Stimulated activated CD4-positive, alpha-beta T cell treated with anti-CD3 and anti-CD28 coated beads, Interleukin-4, amount 100 ng/mL, for 1 hour (primary cell): ENCODE measurements at regions not wholly inside any gene's neighbourhood (a gene's known extent, or its start where the extent isn't known, plus 50 kb on each side); places are given as distances from the start of the nearest gene placed in this dataset.

Experiments
- DNase-seq: peaks from one replicate; pipeline ENCODE4 v3.0.0-alpha.2; 2020

DNA sequence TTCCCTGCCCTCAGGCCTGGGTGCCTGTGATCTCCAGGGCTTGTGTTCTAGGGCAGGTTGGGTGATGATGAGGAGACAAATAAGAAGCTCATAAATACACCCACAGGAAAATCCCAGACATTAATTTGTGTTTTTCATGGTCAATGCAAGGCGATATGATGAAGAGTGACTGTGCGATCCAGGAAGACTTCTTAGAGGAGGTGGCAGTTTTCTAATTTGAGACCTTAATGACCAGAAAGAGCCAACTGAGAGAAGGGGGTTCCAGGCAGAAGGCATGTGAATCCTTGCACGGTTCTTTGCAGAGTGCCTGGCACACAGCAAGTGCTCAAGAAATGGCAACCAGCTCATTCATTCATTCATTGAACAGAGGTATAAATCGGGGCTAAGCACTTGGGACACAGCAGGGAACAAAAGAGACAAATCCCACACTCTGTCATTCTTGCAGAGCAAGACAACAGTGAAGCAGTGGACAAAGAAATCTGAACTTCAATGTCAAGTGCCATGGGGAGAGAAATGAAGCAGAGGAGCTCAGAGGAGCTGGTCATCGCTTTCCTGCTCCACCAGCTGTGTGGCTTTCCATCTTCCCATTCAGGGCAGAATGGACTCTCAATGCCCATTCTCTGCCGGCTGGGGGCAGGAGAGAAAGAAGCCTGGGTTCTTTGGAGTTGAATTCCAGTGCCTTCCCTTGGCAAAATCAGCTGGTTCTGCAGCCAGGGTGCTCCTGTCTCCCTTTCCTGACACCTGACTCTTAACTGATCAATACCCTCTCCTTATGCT is 128.3 kb downstream of the AACS start:
- no peak for DNase-seq

DNA sequence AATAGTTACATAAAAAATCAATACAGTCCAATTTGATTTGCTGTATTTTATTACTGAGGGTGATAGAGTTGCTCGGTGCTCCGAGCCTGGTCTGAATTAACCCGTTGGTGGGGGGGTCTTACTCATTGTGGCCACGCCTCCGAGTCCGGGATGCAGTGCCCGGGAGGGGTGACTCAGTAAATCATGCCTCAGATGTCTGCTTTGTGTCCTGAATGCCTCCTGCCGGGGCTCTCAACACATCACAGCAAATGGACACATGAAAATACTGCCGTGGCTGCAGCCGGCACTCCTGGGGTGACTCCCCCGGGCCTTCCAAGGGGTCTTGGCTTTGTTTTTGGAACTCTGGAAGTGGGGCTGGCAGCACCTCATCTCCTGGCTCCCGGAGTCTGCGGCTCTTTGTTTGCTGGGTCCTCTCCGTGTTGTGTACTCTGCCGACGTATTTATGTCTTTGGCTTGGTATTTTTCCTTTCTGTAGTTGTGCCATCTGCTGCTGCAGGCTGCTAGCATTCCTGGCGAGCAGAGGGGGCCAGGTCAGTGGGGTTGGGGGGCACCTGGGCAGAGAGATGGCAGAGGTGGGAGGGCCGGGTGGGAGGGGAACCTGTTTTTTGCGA is 129.0 kb downstream of the AACS start:
- DNase-seq: no peak

DNA sequence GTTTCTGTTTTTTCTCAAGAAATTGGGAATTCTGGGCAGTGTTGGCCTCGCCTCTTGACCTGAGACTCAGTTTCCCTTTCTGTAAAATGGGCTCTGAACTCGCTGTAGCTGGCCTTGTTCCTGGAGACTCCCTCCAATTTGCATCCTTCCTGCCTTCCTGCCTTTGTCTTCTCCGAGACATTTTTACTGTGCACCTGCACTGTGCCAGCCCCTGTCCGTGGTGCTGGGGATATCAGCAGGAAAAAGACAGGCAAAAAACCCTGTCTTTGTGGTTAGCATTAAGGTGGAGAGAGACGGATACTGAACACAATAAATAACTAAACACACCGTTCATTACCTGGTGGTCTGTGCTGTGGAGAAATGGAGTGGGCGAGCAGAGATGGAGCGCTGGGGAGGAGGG is 129.8 kb downstream of the AACS start:
- no peak for DNase-seq

DNA sequence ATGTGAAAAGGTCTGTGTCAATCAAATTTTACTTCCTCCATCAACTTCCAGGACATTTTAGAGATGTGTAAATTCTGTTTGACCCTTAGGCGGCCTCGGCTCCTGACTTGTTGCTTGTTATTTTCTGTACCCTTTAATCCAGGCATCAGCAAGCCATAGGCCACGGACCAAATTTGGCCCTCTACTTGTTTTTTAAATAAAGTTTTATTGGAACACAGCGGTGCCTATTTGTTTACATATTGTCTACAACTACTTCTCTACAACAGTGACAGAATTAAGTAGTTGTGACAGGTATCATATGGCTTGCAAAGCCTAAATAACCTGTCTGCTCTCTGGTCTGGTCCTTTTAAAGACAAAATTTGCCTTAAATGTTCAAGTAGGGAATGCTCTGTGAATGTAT is 132.1 kb downstream of the AACS start:
- no peak for DNase-seq

DNA sequence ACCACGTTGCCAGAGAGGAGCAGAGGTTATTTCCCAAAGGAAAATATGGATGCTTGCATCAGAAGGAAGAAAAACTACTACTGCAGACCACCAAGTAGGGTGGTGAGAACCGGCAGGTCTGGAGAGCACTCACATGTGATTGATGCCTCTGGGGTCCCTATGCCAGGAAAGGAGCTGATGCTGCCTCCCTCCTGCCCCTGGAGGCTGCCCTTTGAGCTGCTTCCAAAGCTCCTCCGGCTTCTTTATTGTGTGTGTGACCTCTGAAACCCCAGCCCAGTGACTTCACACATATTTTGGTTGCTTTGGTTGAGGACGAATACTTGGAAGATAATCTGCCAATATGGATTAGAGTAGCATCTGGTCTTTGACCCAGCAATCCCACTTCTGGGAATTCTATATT is 133.4 kb downstream of the AACS start:
- DNase-seq: no peak

DNA sequence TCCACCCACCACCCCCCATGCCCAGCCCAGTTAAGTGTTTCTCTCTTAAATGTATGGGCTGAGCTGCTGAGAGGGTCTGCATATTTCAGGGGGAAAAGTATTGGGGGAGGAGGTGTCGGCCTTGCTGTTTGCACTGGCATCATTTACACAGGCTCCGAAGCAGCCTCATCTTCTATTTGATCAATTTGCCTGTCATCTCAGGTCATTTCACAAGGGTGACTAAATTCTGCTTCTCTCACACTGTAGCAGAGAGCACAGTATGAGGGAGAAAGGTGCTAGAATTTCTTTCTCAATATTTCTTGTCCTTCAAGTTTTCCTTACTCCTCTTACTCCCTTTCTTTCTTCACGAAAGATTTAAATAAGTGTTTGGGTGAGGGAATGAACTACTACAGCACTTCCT is 135.9 kb downstream of the AACS start:
- DNase-seq: no peak

DNA sequence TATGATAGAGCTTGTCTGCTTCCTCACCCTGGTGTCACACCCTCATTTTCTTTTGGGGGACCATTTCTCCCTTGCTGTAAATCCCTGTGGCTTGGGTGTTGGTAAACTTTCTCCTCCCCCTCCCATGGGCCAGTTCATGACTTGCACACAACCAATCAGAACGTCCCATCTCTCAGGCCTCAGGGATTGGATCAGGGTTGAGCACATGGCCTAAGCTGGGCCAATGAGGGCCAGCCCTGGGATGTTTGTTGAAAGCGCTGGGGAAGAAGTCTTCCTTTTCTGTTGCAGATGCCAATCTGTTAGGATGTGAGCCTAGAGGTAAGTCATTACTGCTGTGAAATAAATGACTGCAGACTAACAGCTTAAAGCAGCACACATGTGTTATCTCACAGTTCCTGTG is 136.7 kb downstream of the AACS start:
- DNase-seq: no peak

DNA sequence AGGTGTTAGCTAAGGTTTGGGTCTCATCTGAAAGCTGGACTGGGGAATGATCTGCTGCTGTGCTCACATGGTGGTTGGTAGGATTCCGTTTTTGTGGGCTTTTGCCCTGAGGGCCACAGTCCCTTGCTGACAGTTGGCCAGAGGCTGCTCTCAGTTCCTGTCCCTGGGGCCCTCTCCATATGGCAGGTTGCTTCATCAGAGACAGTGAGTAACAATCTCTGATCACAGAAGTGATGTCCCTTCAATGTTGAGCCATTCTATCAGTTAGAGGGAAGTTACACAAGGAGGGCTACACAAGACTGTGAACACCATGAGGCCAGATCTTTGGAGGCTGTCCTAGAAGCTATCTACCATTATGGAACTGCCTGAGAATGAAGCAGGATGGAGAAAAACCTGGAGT is 137.2 kb downstream of the AACS start:
- DNase-seq: no peak

DNA sequence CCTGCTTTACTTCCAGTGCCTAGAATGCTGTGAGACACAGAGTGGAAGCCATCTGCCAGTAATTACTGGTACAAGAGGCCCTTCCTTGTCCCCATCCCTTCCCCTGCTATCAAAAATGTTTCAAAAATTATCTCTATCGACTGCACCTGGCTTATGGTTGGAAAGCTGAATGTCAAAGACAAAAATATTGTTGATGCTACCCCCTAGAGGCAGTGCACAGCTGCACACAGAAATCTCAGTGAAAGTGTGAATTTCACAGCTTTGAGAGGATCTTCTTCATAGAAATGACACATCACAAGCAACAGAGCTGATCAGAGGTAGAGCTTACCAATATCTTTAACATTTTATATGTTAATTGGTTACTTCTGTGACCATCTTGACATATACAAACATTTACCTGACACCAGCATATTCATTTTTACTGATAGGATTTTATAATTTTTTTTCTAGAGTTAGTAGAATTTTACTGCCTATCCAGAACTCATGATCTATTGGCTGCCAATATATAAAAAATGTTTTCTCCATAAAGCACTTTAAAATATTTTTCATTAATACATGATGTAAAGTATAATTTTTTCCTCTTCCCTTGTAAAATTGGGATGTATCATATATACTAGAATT is 138.0 kb downstream of the AACS start:
- DNase-seq: no peak

DNA sequence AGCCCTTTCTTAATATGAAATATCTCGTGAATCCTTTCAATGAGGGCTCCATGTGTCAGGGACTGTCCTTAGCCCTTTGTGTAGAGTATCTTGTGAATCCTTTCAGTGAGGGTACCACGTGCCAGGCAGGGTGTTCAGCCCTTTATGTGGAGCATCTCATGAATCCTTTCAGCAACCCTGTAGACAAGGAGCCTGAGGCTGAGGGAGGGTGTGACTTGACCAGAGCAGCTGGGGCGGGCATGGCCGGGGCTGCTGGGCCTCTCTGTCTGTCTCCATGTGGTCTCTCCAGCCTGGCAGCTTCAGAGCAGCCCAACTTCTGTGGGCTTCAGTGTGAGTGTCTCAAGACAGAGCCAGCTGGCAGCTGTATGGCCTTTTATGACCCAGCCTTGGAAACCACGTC is 140.2 kb downstream of the AACS start:
- DNase-seq: no peak

DNA sequence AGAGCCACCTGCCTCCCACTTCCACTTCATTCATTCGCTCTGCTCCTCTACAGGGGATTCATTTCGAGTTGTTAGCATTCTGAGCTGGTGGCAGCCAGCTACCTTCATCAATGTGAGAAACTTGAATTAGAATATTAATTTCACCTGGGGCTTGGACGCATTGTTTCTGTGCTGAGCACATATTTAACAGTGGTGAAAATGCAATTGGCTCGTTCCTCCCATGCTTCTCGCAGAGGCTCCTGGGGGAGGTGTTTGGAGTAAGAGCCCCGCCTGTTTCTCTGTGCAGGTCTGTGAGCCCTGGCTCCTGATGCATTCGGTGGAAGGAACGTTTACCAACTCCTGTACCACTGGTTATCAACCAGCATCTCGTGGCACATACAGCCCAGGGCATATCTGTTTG is 141.5 kb downstream of the AACS start:
- no peak for DNase-seq

DNA sequence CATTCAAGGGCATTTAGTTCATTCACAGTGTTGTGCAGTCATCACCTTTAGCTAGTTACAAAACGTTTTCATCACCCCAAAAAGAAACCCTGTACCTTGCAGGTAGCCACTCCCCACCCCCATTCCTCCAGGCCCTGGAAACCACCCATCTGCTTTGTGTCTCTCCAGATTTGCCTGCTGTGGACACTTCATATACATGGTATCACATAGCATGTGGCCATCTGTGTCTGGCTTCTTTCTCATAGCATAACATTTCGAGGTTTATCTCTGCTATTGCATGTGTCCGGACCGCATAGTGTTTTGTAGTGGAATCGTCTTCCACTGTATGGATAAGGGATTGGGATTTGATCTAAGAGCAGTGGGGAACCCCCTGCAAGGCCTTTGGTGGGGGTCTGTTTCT is 143.1 kb downstream of the AACS start:
- no peak for DNase-seq

DNA sequence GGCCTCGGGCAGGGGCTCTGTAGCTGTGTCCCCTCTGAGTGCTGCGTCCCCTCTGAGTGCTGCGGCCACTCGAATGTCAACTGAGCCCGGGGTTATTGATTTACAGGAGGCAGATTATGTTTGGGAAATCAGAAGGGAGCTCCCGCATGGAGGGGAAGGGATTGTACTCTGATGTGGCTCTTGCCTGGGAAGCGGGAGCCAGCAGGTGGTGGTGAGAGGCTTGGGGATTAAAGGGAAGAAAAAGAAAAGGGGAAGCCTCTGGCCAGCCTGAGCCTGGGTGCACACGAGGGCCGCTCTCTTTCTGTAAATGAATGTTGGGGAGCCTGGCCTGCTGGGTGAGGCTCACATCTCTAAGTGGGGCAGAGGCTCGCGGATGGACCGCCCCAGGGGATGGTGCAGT is 143.7 kb downstream of the AACS start:
- DNase-seq: no peak

DNA sequence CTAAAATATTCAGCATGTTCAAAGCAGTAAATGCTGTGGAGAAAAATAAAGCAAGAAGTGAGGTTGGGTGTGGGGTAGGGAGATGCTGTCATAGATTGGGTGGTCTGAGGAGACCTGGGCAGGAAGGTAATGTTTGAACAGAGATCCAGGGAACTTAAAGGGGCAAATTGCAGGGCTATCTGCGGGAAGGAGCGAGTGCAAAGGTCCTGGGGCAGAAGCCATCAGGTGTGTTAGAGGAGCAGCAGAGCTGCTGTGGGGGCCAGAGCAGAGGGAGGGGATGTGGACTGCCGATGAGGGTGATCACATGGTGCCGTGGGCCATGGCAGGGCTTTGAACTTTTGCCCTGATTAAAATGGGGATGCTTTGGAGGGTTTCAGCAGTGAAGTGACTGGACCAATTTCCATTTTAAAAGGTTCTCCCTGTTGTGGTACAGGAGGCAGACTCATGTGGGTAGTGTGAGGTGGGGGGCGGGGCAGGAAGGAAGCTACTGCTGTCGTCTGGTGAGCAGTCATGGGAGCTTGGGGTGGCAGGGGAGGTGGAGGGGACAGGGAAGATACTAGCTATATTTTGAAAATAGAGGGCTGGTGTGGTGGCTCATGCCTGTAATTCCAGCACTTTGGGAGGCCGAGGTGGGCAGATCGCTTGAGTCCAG is 145.0 kb downstream of the AACS start:
- DNase-seq: no peak

DNA sequence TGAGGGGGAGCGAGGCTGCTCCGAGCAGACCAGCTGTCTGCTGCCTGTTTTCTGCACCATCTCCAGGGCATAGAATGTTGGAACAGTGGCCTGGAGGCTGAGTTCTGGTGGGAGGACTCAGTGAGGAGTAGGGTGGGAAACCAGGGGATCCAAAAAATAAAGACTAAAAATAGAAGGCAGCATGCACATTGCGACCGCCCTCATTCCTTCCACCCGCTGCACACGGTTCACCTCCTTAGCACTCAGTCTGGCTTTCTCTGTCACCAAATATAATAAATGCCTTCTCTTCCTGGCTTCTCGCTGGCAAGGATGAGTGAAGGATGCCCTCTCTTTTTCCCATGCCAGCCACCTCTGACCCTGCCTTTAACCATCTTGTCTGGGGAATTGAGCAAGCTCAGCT is 146.2 kb downstream of the AACS start:
- DNase-seq: no peak

DNA sequence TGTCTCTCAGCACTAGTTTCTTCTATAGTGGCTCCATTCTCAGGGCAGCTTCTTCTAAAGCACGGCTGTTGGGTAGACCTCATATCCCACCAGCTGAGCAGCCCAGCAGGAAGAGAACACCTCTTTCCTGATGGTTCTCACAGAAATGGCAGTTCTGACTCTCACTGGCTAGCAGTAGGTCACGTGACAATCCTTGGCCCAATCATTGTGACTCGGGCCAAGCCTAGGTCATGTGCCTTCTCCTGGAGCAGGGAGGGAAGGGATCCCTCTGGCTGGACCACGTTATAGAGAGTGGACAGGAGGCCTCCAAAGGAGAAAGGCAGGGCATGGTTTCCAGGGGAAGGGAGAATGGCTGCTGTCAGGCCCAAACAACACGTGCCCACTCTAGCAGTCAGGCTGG is 149.1 kb downstream of the AACS start:
- no peak for DNase-seq

DNA sequence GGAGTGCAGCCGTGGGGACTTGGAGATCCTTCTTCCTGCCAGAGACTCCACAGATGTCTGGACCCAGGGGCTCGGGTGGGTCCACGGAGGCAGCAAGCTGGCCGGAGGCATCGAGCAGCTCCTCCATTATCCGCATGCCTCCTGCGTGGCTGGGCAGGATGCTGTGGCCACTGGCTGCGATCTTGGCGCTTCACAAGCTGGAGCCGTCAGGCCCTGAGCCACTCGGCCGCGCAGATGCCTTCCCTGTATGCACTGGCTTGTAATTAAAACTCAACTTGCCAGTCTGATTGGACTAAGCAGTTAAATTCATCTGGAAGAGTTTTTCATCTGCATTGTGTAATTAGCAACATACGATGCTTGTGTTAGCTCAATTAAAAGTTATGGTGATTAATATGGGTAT is 151.5 kb downstream of the AACS start:
- DNase-seq: no peak

DNA sequence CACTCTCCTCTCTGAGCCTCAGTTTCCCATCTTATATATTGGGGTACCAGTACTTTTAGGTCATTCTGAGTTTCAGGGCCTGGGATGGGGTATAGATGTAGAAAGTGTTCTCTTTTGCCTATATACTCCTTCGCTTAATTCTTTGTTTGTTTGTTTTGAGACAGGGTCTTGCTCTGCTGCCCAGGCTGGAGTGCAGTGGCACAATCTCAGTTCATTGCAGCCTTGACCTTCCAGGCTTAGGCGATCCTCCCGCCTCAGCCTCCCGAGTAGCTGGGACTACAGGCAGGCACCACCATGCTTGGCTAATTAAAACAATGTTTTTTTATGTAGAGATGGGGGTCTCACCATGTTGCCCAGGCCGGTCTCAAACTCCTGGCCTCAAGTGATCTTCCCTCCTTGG is 152.1 kb downstream of the AACS start:
- no peak for DNase-seq

DNA sequence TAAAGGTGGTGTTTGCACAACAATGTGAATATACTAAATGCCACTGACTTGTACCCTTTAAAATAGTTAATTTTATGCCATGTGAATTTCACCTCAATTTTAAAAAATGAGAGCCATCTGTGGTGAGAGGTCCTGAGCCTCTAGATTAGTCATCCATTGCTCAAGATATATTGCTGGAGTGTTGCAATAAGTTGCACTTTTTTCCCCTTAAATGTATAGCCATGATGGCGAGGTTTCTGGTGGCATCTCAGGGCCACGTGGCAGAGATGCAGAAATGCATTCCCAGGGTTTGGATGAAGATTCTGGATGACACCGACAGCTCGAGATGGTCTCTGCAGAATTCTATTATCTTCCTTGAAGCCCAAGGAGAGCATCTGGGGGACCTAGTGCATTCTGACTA is 153.7 kb downstream of the AACS start:
- DNase-seq: no peak

DNA sequence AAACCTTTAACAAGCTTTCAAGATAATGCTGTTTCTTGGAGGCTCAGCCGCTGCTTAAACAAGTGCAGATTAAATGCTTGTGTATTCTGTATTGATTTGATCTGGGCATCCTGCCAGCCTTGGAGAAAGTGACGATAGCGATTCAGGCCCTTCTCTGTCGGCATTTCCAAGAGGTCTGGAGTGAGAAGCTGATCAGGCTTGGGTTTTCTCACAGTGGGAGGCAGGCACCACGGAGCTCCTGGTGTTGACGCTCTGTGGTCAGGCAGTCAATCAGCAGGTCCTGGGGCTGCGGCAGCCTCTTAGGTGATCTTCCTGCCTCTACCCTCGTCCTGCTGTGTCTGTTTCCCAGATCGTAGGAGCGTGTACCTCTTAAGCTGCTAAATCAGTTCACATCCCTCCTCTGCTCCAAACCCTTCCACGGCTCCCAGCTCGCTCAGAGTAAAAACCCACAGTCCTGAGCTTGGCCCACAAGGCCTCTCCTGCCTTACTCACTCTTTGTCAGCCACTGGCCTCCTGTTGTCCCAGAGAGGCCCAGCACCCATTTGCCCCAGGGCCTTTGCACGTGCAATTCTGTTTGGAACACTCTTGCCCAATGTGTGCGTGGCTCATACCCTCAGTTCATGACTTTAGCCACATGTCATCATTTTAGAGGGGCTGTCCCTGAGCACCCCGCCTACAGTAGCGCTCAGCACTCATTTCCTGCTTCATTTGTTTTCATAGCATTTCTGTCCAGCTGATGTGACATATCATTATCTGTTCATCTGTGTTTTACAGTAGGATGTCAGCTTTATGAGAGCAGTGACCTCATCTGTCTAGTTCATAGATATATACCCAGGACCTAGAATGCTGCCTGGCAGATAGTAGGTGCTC is 155.4 kb downstream of the AACS start:
- DNase-seq: no peak

DNA sequence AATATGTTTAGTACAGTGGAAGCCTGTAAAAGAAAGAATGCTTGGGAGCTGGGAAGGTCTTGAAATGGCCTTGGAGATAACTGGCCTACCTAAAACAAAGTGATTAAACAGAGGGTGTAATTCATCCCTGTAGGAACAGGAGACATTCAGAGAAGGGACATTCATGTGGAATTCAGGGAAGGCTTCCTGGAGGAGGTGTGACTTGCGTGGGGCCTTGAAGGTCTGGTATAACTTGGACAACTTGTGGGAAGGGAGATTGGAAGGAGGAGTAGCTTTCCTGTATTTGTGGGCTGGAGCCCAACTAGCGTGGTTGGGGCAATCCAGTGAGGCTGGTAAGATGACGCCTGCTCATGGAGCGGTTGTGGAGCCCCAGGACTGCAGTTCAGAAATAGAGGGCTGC is 156.4 kb downstream of the AACS start:
- DNase-seq: no peak

DNA sequence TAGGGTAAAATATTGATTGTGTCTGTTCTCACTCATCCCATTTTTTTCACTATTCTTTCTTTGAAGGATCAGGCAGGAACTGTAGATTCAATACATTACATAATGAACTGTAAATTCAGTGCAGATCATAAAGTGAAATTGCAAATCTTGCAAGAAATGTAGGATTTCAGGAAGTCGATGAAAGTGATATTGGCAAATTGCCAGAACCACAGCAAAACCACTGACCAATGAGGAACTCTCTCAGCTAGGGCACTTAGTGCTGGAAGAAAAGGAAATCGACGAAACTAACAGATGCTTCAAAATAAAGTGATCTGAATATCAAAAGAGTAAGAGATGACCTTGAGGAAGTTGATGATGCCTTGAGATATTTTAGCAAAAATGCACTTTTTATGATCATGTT is 157.6 kb downstream of the AACS start:
- DNase-seq: no peak

DNA sequence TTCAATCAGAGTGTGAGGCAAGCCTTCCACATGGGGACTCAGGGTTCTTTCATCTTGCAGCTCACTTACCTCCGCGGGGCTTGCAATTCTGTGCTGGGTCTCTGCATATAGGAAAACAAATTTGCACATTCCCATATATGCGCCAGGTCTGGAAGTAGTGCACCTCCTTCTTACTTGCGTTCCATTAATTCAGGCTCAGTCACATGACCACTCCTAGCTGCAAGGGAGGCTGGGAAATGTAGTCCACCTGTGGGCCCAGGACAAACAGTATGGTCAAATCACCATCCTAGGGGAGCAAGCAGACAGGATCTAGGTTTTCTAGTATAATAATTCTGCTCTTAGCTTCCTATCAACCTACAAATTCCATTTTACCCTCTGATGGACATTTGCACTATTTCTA is 160.4 kb downstream of the AACS start:
- DNase-seq: no peak
